ENCODE measurements at regions not wholly inside any gene's neighbourhood (a gene's known extent, or its start where the extent isn't known, plus 50 kb on each side); places are given as distances from the start of the nearest gene placed in this dataset.

- DNase-seq, result no peak
Observed at GRCh38 chr2:160921386-160921964, 238.8 kb upstream of the TANK start.

GRCh38 chr2:160924936-160925353, 235.3 kb upstream of the TANK start:
- no peak for DNase-seq

GRCh38 chr2:160925956-160926355, 234.3 kb upstream of the TANK start:
- no peak for DNase-seq

GRCh38 chr2:160927324-160927723, 232.9 kb upstream of the TANK start:
- no peak for DNase-seq

GRCh38 chr2:160928854-160929301, 231.3 kb upstream of the TANK start:
- no peak for DNase-seq

GRCh38 chr2:160931531-160931930, 228.7 kb upstream of the TANK start:
- DNase-seq, result no peak

- no peak for DNase-seq
Observed at GRCh38 chr2:160932960-160933359, 227.3 kb upstream of the TANK start.

GRCh38 chr2:160934263-160934662, 226.0 kb upstream of the TANK start:
- DNase-seq, result no peak

- no peak for DNase-seq
Observed at GRCh38 chr2:160934991-160935390, 225.2 kb upstream of the TANK start.

- no peak for DNase-seq
Observed at GRCh38 chr2:160936044-160936806, 224.0 kb upstream of the TANK start.

- no peak for DNase-seq
Observed at GRCh38 chr2:160940271-160940670, 220.0 kb upstream of the TANK start.

- DNase-seq, result no peak
Observed at GRCh38 chr2:160940699-160941098, 219.5 kb upstream of the TANK start.

GRCh38 chr2:160941290-160941846, 218.9 kb upstream of the TANK start:
- DNase-seq, result no peak

- DNase-seq, result no peak
Observed at GRCh38 chr2:160942476-160943142, 217.6 kb upstream of the TANK start.

GRCh38 chr2:160943414-160943813, 216.8 kb upstream of the TANK start:
- no peak for DNase-seq

GRCh38 chr2:160952464-160953254, 207.6 kb upstream of the TANK start:
- DNase-seq, result no peak

GRCh38 chr2:160955578-160955977, 204.7 kb upstream of the TANK start:
- no peak for DNase-seq

GRCh38 chr2:160956243-160956802, 203.9 kb upstream of the TANK start:
- DNase-seq, result no peak

- DNase-seq, result no peak
Observed at GRCh38 chr2:160963957-160964356, 196.3 kb upstream of the TANK start.

GRCh38 chr2:160967523-160967922, 192.7 kb upstream of the TANK start:
- DNase-seq, result no peak

GRCh38 chr2:160968183-160968582, 192.0 kb upstream of the TANK start:
- no peak for DNase-seq

All from amniotic stem cell (primary cell).